K562 (cell line): ENCODE measurements at regions not wholly inside any gene's neighbourhood (a gene's known extent, or its start where the extent isn't known, plus 50 kb on each side); places are given as distances from the start of the nearest gene placed in this dataset.

Source experiments
- ATAC-seq: fragments of 200-7000 bp; cut with Tn5 transposase; 3 replicates; pipeline ENCODE4 v1.9.1; 2020; ENCODE audit warnings: moderate library complexity
- BruUV-seq: library from RNA; stranded (reverse); fragments of 400-500 nt; replicated peaks from 2 replicates; lab custom pipeline; 2021; lab: Mats Ljungman, UMichigan
- CTCF ChIA-PET: fragments of 300-600 bp; formaldehyde crosslinking; extraction: SDS; loops from one replicate; lab custom pipeline; 2021; ENCODE audit warnings: low intra/inter-chr PET ratio; lab: Yijun Ruan, JAX
- POLR2A ChIA-PET: fragments of 300-600, 350-650 bp; sonication (Branson Sonifier 250); formaldehyde crosslinking; extraction: SDS; loops from one replicate; lab custom pipeline; 2021; ENCODE audit warnings: antibody characterized with exemption, inconsistent platforms; lab: Yijun Ruan, JAX
- DNase-seq, 4 experiments: peaks; one replicate each; pipeline versions ENCODE4 v3.0.0 to v3.0.0-alpha.2; 2011 to 2018; ENCODE audit warnings: low spot score in 3 of 4, mixed read lengths in 3 of 4; ENCODE audit errors: extremely low read depth in 1 of 4
- FAIRE-seq: peaks from 2 replicates; lab custom pipeline; 2011; peaks lifted over from hg19 to GRCh38; lab: Jason Lieb, UNC
- H2AFZ ChIP-seq: 2 replicates; pipeline ENCODE4 v1.6.0; 2011; ENCODE audit warnings: low read depth, low read length, control low read depth, inconsistent platforms
- H3K27ac ChIP-seq: fragments of 200-600 bp; 3 replicates; pipeline ENCODE4 v1.8.0; 2011; ENCODE audit warnings: low read depth, mild to moderate bottlenecking, control low read depth, inconsistent platforms, low read length, moderate library complexity, mixed read lengths; ENCODE audit errors: extremely low read depth
- H3K27me3 ChIP-seq, 2 experiments: fragments of 300-600 bp in 1 of 2; 2 replicates in 1 of 2; 3 replicates in 1 of 2; pipeline versions ENCODE4 v1.6.0 to v1.8.0; 2011; ENCODE audit warnings: inconsistent platforms in 2 of 2, low read length in 2 of 2, mild to moderate bottlenecking in 1 of 2, mixed read lengths in 1 of 2, moderate library complexity in 1 of 2; ENCODE audit not compliant: control insufficient read depth in 2 of 2, insufficient read depth in 2 of 2
- H3K36me3 ChIP-seq: fragments of 300-600 bp; 3 replicates; pipeline ENCODE4 v1.8.0; 2011; ENCODE audit warnings: mild to moderate bottlenecking, low read length, inconsistent platforms; ENCODE audit not compliant: control insufficient read depth, insufficient read depth
- H3K4me1 ChIP-seq, 2 experiments: fragments of 200-600 bp in 1 of 2; replicated peaks in 1 of 2; 2 replicates in 1 of 2; 3 replicates in 1 of 2; pipeline versions ENCODE4 v1.5.1 to v1.8.0; 2011; ENCODE audit warnings: inconsistent platforms in 2 of 2, low read length in 2 of 2, mild to moderate bottlenecking in 1 of 2, mixed read lengths in 1 of 2, moderate library complexity in 1 of 2; ENCODE audit not compliant: control insufficient read depth in 2 of 2, insufficient read depth in 2 of 2
- H3K4me2 ChIP-seq: 2 replicates; pipeline ENCODE4 v1.6.1; 2011; ENCODE audit warnings: low read length, control low read depth, inconsistent platforms, mixed read lengths; ENCODE audit not compliant: insufficient read depth
- H3K4me3 ChIP-seq: fragments of 200-600 bp; sonication (generic), shearing (Covaris generic); 2 replicates; pipeline ENCODE4 v1.5.1; 2016; ENCODE audit warnings: control low read depth, inconsistent platforms
- H3K79me2 ChIP-seq: fragments of 200-600 bp; 3 replicates; pipeline ENCODE4 v1.8.0; 2011; ENCODE audit warnings: low read length, inconsistent platforms; ENCODE audit not compliant: control insufficient read depth, insufficient read depth
- H3K9ac ChIP-seq, 2 experiments: 2 replicates each; pipeline versions ENCODE4 v1.6.0 to v1.6.1; 2011; ENCODE audit warnings: low read depth in 2 of 2, low read length in 2 of 2, control low read depth in 1 of 2, inconsistent platforms in 1 of 2, mild to moderate bottlenecking in 1 of 2, mixed read lengths in 1 of 2; ENCODE audit not compliant: insufficient read depth in 1 of 2
- H3K9me1 ChIP-seq: one replicate; pipeline ENCODE4 v1.6.0; 2011; ENCODE audit warnings: inconsistent platforms, mild to moderate bottlenecking, low read length, moderate library complexity; ENCODE audit not compliant: control insufficient read depth, insufficient read depth
- H3K9me3 ChIP-seq: replicated peaks from 2 replicates; pipeline ENCODE4 v1.5.1; 2011; ENCODE audit warnings: low read depth, low read length, inconsistent platforms; ENCODE audit not compliant: control insufficient read depth, insufficient read depth
- H4K20me1 ChIP-seq: replicated peaks from 2 replicates; pipeline ENCODE4 v1.6.1; 2011; ENCODE audit warnings: low read length, inconsistent platforms, mixed read lengths; ENCODE audit not compliant: control insufficient read depth, insufficient read depth
- BACH1 ChIP-seq: fragments of 200-800 bp; sonication (Bioruptor generic); IDR thresholded peaks from 2 replicates; pipeline ENCODE4 v1.6.1; 2016; ENCODE audit warnings: missing genetic modification characterization, missing compliant biosample characterization
- FOXA3 ChIP-seq, 2 experiments: fragments of 450-650 bp in 1 of 2; sonication (generic) in 1 of 2; formaldehyde crosslinking; IDR thresholded peaks in 1 of 2; conservative IDR thresholded peaks in 1 of 2; 2 replicates each; pipeline versions ENCODE4 v1.4.0 to v1.8.0; 2020 to 2022; ENCODE audit warnings: mild to moderate bottlenecking in 2 of 2, missing genetic modification reagents in 1 of 2
- HMGN3 ChIP-seq: IDR thresholded peaks from 2 replicates; pipeline ENCODE4 v1.6.1; 2011; ENCODE audit warnings: borderline replicate concordance, low read depth, mild to moderate bottlenecking, mixed read lengths, low read length; ENCODE audit not compliant: insufficient read length; ENCODE audit errors: extremely low read depth
- MIER1 ChIP-seq: fragments of 450-650 bp; IDR thresholded peaks from 2 replicates; pipeline ENCODE4 v1.6.1; 2016; ENCODE audit warnings: antibody characterized with exemption, mild to moderate bottlenecking, low read depth
- PATZ1 ChIP-seq: fragments of 250-450 bp; sonication (Bioruptor Pico); IDR thresholded peaks from 2 replicates; pipeline ENCODE4 v1.5.0; 2020; ENCODE audit warnings: mild to moderate bottlenecking, borderline replicate concordance
- POLR2AphosphoS2 ChIP-seq: IDR thresholded peaks from 2 replicates; pipeline ENCODE4 v1.6.1; 2012; ENCODE audit warnings: low read length, improper control_type of control experiment
- POLR3A ChIP-seq: IDR thresholded peaks from 2 replicates; pipeline ENCODE4 v1.6.1; 2011; ENCODE audit warnings: borderline replicate concordance, mild to moderate bottlenecking, moderate library complexity; ENCODE audit not compliant: insufficient read length, insufficient read depth; ENCODE audit errors: extremely low read depth
- ZBTB12 ChIP-seq: fragments of 250-450 bp; sonication (Bioruptor Pico); IDR thresholded peaks from 2 replicates; pipeline ENCODE4 v1.4.0; 2020
- ZBTB9 ChIP-seq: fragments of 450-650 bp; formaldehyde crosslinking; IDR thresholded peaks from 2 replicates; pipeline ENCODE4 v1.4.0; 2020; ENCODE audit warnings: mild to moderate bottlenecking, moderate library complexity
- ZNF140 ChIP-seq: fragments of 250-450 bp; sonication (Bioruptor Pico); IDR thresholded peaks from 2 replicates; pipeline ENCODE4 v1.8.0; 2021; ENCODE audit warnings: moderate library complexity, mild to moderate bottlenecking, inconsistent platforms
- ZNF707 ChIP-seq: fragments of 250-450 bp; sonication (Bioruptor Pico); conservative IDR thresholded peaks from 2 replicates; pipeline ENCODE4 v1.8.0; 2022; ENCODE audit warnings: inconsistent platforms, mild to moderate bottlenecking, moderate library complexity
- WGBS: fragments of 100-300 bp; shearing (Covaris generic); methylation state at CpG from one replicate; pipeline ENCODE4 v1.1.6; 2016; ENCODE audit warnings: low coverage, mixed read lengths; ENCODE audit not compliant: insufficient coverage; ENCODE audit errors: missing lambda C conversion rate; 5-methylcytosine and 5-hydroxymethylcytosine counted together
- in situ Hi-C: fragments of 300-500 bp; cut with MboI; formaldehyde crosslinking; loops from 4 replicates; pipeline ENCODE4 v1.15.0; 2018; ENCODE audit warnings: inconsistent platforms, mixed read lengths
- intact Hi-C: fragments of 100-400 bp; cut with micrococcal nuclease; formaldehyde crosslinking; loops from 2 replicates; pipeline ENCODE4 v1.14.2; 2022

- no peak for TF ChIP-seq PATZ1 (CRISPR knock-in tag)
- no peak for TF ChIP-seq POLR2AphosphoS2
- TF ChIP-seq MIER1, result no peak
- TF ChIP-seq, all 486 proteins: peak for 0
Measured at GRCh38 chr15:62942428-62942827, 100.1 kb upstream of the TPM1 start (continued).

- Histone ChIP-seq H3K36me3 (no peaks in the 10 kb centered on the region), H3K9me3 (no peaks in the 10 kb centered on the region), H2AFZ (no peak overlapping the region), H3K9me1 (no peaks in the 10 kb centered on the region), H3K79me2 (no peaks in the 10 kb centered on the region), H3K27ac (no peak overlapping the region), H3K4me2 (no peak overlapping the region), H3K4me3 (no peak overlapping the region), H3K27me3 (peaks cover 14 to 66% of the 10 kb centered on the region in 2 experiments; a peak in 4 of 5 replicates), H3K9ac (no peak overlapping the region), H4K20me1 (peaks cover 3% of the 10 kb centered on the region; the same call in 1 of the 2 replicates), H3K4me1 (no peaks in the 10 kb centered on the region)
- ChIA-PET CTCF (no interaction called here), POLR2A (no interaction called here)
- intact Hi-C loops, result no loop called here
- WGBS, result 0% methylated on average over 2 of the region's 2 CpGs
- BruUV-seq, result no TSS peak
- in situ Hi-C loops, result no loop called here
- no peak for TF ChIP-seq BACH1
- no peak for TF ChIP-seq FOXA3 (CRISPR knock-in tag; conservative IDR thresholded peaks at IDR 0.05 in 1 of 2, IDR thresholded peaks at IDR 0.05 in 1 of 2)
- TF ChIP-seq ZNF140, result no peak
- no peak for TF ChIP-seq ZNF707 (CRISPR knock-in tag)
- no peak for TF ChIP-seq POLR2AphosphoS2
- TF ChIP-seq HMGN3, result no peak
- no peak for TF ChIP-seq POLR3A
- TF ChIP-seq ZBTB12 (CRISPR knock-in tag), result no peak
- TF ChIP-seq ZBTB9, result no peak
- no peak for FAIRE-seq
- ATAC-seq, result no peak
- no peak for DNase-seq
Measured at GRCh38 chr15:62945063-62945462, 97.5 kb upstream of the TPM1 start.
